HG03196 (cell line): ENCODE measurements at regions not wholly inside any gene's neighbourhood (a gene's known extent, or its start where the extent isn't known, plus 50 kb on each side); places are given as distances from the start of the nearest gene placed in this dataset.

Experiments
- ATAC-seq: cut with Tn5 transposase; IDR thresholded peaks from one replicate; pipeline ENCODE4 v1.9.1; 2021; ENCODE audit not compliant: unreplicated experiment

GRCh38 chr5:61650661-61651060 lies 318.6 kb downstream of the ZSWIM6 start:
- ATAC-seq = no peak

DNA sequence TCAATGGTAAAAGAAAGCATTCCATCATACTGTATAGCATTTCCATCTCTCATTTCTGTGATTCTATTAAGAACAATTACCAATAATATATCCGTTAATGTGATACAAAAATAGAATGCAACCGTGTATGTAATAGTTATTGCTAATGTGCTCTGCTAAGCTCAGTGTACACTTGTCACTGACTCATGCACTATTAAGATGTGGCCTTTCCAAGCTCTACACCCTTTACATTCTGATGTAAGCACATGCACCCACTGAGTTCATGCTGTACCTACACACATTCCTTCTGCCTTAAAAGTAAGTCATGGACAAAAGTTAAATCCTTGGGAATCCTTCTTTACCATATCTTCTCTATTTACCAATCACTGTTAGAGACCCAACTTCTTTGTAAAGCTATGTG lies 319.1 kb downstream of the ZSWIM6 start:
- ATAC-seq = no peak

DNA sequence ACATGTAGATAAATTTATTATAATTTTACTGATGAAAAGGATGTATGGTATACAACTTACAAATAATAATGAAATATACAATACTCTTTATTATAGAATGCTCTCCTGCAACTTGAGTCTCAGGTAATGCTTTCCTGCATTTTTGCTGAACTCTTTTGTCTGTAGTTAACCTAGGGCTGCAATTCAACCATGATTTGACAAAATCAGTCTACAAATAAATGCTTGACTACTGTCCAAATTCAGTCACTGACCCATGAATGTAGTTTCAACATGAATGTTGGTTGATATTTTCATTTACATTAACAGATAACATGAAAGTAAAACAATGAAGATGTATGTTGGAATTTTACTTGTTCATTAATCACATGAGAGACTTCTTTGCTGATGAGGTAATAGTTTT lies 320.9 kb downstream of the ZSWIM6 start:
- no peak for ATAC-seq

DNA sequence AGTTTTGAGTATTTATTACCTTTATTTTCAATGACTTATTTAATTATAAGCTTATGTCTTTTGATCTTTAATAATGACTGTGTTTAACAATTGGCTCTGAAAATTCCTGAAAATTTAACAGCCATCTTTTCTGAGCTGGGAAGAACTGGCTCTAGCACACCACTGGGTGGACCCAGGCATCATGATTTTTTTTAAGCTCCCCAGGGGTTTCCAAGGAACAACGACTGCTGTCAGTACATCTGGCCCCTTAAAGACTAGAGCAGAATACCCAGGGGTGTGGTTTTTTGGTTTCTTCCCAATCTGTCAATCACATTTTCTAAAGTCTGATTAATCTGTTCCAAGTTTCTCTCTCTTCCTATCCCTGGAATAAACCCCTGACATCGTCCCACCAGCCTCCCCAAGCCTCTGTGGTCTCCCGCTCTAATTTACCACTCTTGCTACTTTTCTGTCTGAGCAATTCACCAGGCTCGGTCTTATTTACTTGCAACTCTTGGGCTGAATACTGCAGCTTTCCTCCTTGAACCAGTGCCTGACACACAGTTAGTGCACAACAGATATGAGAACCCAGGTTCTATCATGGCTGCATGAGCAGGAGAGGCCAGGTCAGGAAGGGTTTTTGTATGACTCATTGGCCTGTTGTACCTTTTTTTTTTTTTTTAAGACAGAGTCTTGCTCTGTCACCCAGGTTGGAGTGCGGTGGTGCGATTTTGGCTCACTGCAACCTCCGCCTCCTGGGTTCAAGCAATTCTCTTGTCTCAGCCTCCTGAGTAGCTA lies 321.9 kb downstream of the ZSWIM6 start:
- ATAC-seq = no peak

GRCh38 chr5:61654876-61655275 lies 322.8 kb downstream of the ZSWIM6 start:
- no peak for ATAC-seq

- ATAC-seq = no peak
Observed at GRCh38 chr5:61657010-61657409, 325.0 kb downstream of the ZSWIM6 start.

GRCh38 chr5:61657686-61658085 lies 325.6 kb downstream of the ZSWIM6 start:
- ATAC-seq = no peak

DNA sequence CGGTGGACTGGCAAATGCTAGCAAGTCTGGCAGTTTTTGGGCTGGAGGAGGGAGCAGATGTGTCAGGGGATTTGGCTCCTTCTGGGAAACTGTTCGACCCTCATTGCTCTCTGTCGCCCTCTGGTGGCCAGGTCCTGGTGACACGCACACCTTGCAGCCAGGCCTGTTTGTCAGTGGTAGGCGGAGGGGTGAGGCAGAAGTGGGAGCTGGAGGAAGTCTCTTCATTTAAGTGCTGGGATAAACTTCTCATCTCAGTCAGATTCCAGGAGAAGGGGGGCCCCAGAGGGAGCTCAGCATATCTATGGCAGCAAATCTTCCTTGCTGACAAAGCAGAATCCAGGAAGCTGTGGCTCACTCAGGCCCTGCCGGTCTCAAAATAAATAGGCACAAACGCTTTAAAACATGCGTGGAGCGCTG lies 326.5 kb downstream of the ZSWIM6 start:
- ATAC-seq = peak; percentile 71

- ATAC-seq = no peak
Observed at GRCh38 chr5:61659221-61659696, 327.2 kb downstream of the ZSWIM6 start.

DNA sequence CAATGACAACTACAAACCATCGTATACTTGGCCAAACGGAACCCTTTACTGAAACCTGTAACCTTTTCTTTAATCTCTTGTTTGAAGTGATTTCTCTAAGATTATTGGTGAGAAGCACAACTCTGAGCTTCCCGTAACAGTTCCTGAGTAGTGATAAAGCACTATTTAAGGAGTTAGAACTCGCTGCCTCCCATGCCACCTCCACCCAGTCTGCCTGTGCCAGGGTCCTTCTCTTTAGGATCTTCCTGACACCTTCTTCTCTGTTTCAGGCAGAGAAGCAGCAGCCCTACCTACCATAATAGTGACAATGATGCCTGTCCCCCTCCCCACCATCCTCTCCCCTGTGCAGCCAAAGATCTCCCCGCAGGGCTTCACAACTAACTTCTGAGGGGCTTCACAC lies 330.6 kb downstream of the ZSWIM6 start:
- ATAC-seq = no peak

DNA sequence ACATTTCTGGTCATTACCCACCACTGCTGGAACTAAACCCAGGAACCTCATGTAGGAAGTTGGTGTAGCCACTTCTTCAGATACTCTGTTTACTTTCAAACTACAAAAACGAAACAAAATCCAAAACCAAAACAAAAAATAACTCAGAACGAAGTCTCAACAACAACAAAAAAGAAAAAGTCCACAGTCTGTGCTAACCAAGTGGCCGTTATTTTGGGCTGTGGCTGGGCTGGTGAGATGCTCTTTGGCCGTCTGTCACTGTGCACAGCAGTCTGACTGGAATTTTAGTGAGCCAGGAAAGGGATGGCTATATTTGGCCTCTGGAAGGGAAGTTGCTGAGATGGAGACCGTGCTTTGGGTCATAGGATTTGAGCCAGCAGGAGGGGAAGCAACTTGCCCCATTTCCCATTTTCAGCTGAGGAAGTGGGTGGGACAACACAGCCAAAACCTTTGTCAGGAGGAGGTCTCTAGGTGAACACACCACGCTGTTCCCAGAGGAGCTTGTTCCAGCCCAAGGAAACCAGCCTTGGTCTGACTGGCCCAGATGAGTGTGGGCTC lies 334.1 kb downstream of the ZSWIM6 start:
- ATAC-seq = no peak

- no peak for ATAC-seq
Observed at GRCh38 chr5:61667525-61668218, 335.6 kb downstream of the ZSWIM6 start.

- ATAC-seq = no peak
Observed at GRCh38 chr5:61669531-61669930, 337.5 kb downstream of the ZSWIM6 start.

DNA sequence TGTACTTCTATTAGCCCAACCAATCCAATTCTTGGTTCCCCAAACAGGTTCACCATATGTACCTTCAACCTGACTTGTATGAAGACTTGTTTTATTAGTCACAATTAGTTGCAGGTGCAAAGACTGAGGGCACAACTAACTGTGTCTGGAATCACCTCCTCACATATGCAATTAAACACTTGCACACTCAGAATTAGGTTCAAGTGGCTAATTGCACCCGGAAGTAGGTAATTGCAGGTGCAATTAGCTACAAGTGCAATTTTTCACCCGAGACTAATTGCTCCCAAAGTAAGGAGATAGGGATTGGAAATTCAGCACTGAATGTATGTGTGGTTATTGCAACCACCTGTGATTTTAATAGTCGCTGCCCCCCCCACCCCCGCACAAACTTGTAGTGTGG lies 338.9 kb downstream of the ZSWIM6 start:
- ATAC-seq = no peak

- no peak for ATAC-seq
Observed at GRCh38 chr5:61673007-61673735, 341.1 kb downstream of the ZSWIM6 start.

DNA sequence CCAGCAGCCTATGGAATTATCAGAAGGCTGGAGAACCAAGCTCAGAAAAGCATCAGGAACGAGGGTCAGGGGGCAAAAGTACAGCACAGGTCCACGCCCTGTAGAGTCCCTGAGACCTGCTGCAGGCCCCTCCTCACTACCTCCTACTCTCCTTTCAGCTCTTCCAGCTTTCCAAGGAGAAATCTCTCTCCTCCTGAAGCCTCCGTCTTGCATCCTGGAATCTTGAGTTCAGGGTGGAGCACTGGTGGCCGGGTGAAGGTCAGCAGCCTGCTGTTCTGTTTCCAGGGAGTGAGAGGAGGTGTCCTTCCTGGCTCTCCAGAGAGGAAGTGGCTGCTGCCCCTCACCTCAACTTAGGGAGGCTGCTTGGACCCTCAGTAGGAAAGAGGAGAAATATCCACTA lies 342.3 kb downstream of the ZSWIM6 start:
- no peak for ATAC-seq

- no peak for ATAC-seq
Observed at GRCh38 chr5:61675015-61675692, 343.1 kb downstream of the ZSWIM6 start.

GRCh38 chr5:61677220-61677619 lies 345.2 kb downstream of the ZSWIM6 start:
- no peak for ATAC-seq

- no peak for ATAC-seq
Observed at GRCh38 chr5:61678966-61679365, 346.9 kb downstream of the ZSWIM6 start.

- no peak for ATAC-seq
Observed at GRCh38 chr5:61679562-61679961, 347.5 kb downstream of the ZSWIM6 start.

DNA sequence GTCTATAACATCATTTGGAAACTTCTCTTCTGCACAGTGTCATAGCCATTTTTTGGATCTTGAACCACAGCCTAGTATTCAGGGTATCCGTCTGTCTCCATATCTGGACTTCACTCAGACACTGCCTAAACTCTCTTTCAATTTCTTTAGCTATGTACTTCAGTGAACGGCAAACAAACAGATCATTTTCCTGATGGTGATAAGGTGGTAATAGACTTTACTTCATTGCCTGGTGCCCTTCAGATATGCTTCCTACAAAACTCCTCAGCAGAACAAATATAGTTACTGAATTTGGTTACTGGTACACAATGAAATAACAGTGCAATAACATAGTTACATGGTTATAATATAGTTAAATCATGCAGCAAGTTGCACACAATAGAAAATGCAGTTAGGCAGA lies 348.2 kb downstream of the ZSWIM6 start:
- ATAC-seq = no peak
